ENCODE measurements at regions not wholly inside any gene's neighbourhood (a gene's known extent, or its start where the extent isn't known, plus 50 kb on each side); places are given as distances from the start of the nearest gene placed in this dataset.

DNA sequence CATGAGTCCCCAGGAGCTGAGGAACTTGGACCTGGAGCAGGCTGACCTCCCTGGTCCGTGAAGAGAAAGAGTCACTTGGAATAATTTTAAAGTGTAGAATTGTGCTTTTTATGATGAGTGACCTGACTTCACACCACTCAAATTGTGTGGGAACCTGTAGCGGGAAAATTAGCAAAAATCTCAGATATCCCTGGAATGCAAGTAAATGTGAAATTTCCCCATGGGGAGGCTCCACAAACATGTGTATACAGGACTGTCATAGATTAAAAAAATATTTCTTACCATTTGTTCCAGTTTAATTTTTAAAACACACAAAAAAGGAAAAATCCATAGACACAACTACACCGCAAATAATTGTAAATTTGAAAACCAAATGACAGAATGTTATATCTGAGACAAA is 1079.6 kb upstream of the PABPC4L start:
- no peak for DNase-seq (ENCODE audit: low spot score)
- intact Hi-C loops (cut with DNase I): no loop called here
- Histone ChIP-seq H3K36me3 (no peaks in the 10 kb centered on the region), H3K9me3 (no peaks in the 10 kb centered on the region), H3K27ac (no peak overlapping the region), H3K4me1 (replicated peaks) (no peaks in the 10 kb centered on the region), H3K27me3 (replicated peaks; ENCODE audit: insufficient read depth) (no peaks in the 10 kb centered on the region), H3K4me3 (no peak overlapping the region)
- WGBS: 80% methylated on average over 3 of the region's 3 CpGs
- no peak for TF ChIP-seq POLR2A (IDR thresholded peaks at IDR 0.05)
- TF ChIP-seq, protein P1, sequence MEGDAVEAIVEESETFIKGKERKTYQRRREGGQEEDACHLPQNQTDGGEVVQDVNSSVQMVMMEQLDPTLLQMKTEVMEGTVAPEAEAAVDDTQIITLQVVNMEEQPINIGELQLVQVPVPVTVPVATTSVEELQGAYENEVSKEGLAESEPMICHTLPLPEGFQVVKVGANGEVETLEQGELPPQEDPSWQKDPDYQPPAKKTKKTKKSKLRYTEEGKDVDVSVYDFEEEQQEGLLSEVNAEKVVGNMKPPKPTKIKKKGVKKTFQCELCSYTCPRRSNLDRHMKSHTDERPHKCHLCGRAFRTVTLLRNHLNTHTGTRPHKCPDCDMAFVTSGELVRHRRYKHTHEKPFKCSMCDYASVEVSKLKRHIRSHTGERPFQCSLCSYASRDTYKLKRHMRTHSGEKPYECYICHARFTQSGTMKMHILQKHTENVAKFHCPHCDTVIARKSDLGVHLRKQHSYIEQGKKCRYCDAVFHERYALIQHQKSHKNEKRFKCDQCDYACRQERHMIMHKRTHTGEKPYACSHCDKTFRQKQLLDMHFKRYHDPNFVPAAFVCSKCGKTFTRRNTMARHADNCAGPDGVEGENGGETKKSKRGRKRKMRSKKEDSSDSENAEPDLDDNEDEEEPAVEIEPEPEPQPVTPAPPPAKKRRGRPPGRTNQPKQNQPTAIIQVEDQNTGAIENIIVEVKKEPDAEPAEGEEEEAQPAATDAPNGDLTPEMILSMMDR (IDR thresholded peaks at IDR 0.05): no peak
- no peak for TF ChIP-seq POLR2AphosphoS5 (IDR thresholded peaks at IDR 0.05)

DNA sequence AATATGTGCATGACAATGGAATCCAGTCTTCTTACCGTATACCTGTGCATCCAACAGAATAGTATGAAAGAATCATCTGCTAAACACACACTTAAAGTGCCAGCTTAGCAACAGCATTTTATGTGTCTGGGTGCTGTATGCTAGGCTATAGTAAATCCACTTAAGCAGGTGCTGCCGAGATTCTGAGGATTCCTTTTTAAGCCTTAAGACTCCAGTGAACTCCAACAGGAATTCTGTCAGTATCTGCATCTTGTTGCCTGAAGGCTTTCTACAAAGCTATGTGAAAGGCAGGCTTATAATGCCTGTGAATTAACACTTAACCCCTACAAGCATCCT is 1076.4 kb upstream of the PABPC4L start:
- Histone ChIP-seq H3K9me3 (no peaks in the 10 kb centered on the region), H3K36me3 (no peaks in the 10 kb centered on the region), H3K27ac (no peak overlapping the region), H3K4me3 (no peak overlapping the region), H3K27me3 (replicated peaks; ENCODE audit: insufficient read depth) (no peaks in the 10 kb centered on the region), H3K4me1 (replicated peaks) (no peaks in the 10 kb centered on the region)
- no peak for DNase-seq (ENCODE audit: low spot score)
- WGBS: 68% methylated on average over 2 of the region's 2 CpGs
- intact Hi-C loops (cut with DNase I): no loop called here
- TF ChIP-seq POLR2A (IDR thresholded peaks at IDR 0.05) (no peak), POLR2AphosphoS5 (IDR thresholded peaks at IDR 0.05) (no peak)
- TF ChIP-seq, protein P1 (IDR thresholded peaks at IDR 0.05): no peak

DNA sequence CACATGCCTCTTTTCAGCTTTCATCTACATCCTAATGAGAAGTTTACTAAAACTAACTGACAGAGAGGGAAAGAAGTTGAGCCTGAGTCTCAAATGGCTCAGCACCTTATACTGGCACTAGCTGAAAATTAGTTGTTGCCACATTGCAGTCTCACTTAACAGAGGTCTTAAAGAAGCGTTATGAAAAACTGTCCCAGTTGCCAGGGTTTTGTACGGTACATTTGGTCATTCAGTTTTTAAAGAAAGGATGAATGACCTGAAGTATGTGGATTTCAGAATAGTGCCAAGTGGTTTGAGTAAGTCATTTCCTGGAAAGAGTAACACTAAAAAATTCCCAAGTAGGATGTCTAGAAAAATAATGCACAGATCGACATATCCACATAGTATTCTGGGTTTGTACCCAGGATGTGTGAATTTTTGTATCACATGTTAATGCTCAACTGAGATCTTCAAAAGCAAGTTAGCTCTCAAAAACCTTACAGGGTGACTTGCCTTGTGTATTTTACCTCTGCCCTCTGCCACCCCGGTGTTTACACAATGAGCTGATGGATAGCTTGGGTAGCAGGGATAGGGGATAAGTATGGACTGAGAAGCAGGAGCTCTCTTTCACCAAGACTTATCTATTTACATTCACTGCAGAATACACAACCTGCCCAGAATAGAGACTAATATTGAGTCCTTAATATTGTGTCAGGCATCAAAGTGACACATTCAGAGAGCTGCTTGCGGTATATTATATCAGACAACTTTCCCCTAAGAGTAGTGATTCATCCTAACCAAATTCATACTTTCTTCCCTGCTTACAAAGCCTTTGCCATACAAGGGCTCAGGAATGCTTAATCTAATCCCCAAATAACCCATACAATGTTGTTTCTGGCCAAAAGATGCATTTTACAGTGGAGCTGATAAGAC is 1075.7 kb upstream of the PABPC4L start:
- Histone ChIP-seq H3K9me3 (no peaks in the 10 kb centered on the region), H3K4me3 (no peak overlapping the region), H3K27me3 (replicated peaks; ENCODE audit: insufficient read depth) (no peaks in the 10 kb centered on the region), H3K4me1 (replicated peaks) (no peaks in the 10 kb centered on the region), H3K36me3 (no peaks in the 10 kb centered on the region), H3K27ac (no peak overlapping the region)
- WGBS: 87% methylated on average over 5 of the region's 5 CpGs
- no peak for DNase-seq (ENCODE audit: low spot score)
- intact Hi-C loops (cut with DNase I): no loop called here
- TF ChIP-seq POLR2A (IDR thresholded peaks at IDR 0.05): no peak
- no peak for TF ChIP-seq POLR2AphosphoS5 (IDR thresholded peaks at IDR 0.05)
- TF ChIP-seq, protein P1 (IDR thresholded peaks at IDR 0.05): no peak

DNA sequence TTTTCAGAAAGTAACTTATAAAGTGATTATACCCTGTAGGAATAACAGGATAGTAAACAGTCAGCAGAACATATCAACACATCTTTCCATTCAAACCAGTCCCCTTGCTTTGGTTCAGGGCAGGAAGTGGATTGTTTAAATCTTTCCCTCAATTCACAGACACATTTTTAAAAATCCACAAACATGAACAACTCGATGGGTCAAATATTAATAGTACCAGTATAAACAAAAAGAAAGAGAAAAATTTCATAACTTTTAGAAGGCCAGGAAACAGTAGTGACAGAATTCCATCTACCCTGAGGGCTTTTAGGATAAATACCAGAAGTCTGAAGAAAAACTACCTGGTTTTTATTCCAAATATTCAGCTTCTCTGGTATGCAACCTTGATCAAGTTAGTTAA is 1072.8 kb upstream of the PABPC4L start:
- no peak overlapping the region for H3K4me3 ChIP-seq
- H3K36me3 ChIP-seq: no peaks in the 10 kb centered on the region
- no peak overlapping the region for H3K27ac ChIP-seq
- H3K27me3 ChIP-seq (replicated peaks; ENCODE audit: insufficient read depth): no peaks in the 10 kb centered on the region
- intact Hi-C loops (cut with DNase I): no loop called here
- DNase-seq (ENCODE audit: low spot score): no peak
- no peaks in the 10 kb centered on the region for H3K9me3 ChIP-seq
- TF ChIP-seq POLR2AphosphoS5 (IDR thresholded peaks at IDR 0.05): no peak
- TF ChIP-seq, protein P1 (IDR thresholded peaks at IDR 0.05): no peak
- no peak for TF ChIP-seq POLR2A (IDR thresholded peaks at IDR 0.05)
- H3K4me1 ChIP-seq (replicated peaks): no peaks in the 10 kb centered on the region
- 33% methylated on average over 1 of the region's 1 CpG for WGBS

Data from prostate gland (tissue), 2 donors.